Endothelial cell (in vitro differentiated cells): ENCODE measurements at regions not wholly inside any gene's neighbourhood (a gene's known extent, or its start where the extent isn't known, plus 50 kb on each side); places are given as distances from the start of the nearest gene placed in this dataset.

Experiments
- DNase-seq: peaks from one replicate; pipeline ENCODE4 v3.0.0; 2021; ENCODE audit warnings: low spot score
- H3K27ac Mint-ChIP-seq: one replicate; pipeline ENCODE4 v1.8.0; 2021; ENCODE audit warnings: mixed read lengths, inconsistent platforms; ENCODE audit not compliant: unreplicated experiment
- H3K27me3 Mint-ChIP-seq: one replicate; pipeline ENCODE4 v1.8.0; 2021; ENCODE audit warnings: mild to moderate bottlenecking, moderate library complexity, mixed read lengths, inconsistent platforms; ENCODE audit not compliant: unreplicated experiment
- H3K36me3 Mint-ChIP-seq: one replicate; pipeline ENCODE4 v1.8.0; 2021; ENCODE audit warnings: mild to moderate bottlenecking, low read depth, mixed read lengths, inconsistent platforms; ENCODE audit not compliant: unreplicated experiment
- H3K4me1 Mint-ChIP-seq: one replicate; pipeline ENCODE4 v1.8.0; 2021; ENCODE audit warnings: mild to moderate bottlenecking, mixed read lengths, inconsistent platforms; ENCODE audit not compliant: unreplicated experiment
- H3K4me3 Mint-ChIP-seq: one replicate; pipeline ENCODE4 v1.8.0; 2021; ENCODE audit warnings: mild to moderate bottlenecking, mixed read lengths, inconsistent platforms; ENCODE audit not compliant: unreplicated experiment
- H3K9me3 Mint-ChIP-seq: one replicate; pipeline ENCODE4 v1.8.0; 2021; ENCODE audit warnings: mixed read lengths, inconsistent platforms; ENCODE audit not compliant: unreplicated experiment
- TF ChIP-seq, protein P1 (sequence below): fragments of 200-600 bp; sonication (generic); IDR thresholded peaks from one replicate; pipeline ENCODE4 v1.5.0; 2021; ENCODE audit warnings: antibody characterized with exemption; ENCODE audit not compliant: unreplicated experiment

DNA sequence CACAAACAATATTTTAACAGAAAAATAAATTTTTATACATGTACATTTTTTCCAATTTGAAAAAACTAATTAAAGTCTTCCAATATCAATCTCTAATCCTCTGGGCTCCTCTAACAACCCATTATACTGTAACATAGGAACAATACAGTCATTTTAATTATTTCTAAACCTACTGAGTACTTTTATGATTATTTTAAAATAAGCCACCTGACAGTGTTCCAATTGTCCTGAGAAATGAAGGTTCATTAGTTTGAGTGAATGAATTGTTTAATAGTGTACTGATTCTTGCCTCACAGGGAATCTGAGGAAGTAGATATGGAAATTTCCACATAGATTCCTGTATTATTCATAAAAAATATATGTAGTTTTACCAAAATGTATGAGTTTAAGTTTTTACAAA is 123.1 kb upstream of the EYS start:
- Mint-ChIP-seq H3K9me3 (no peaks in the 10 kb centered on the region), H3K27ac (no peak overlapping the region), H3K4me1 (no peaks in the 10 kb centered on the region), H3K36me3 (no peaks in the 10 kb centered on the region), H3K27me3 (peaks cover 3% of the 10 kb centered on the region), H3K4me3 (no peak overlapping the region)
- no peak for DNase-seq
- TF ChIP-seq, protein P1, sequence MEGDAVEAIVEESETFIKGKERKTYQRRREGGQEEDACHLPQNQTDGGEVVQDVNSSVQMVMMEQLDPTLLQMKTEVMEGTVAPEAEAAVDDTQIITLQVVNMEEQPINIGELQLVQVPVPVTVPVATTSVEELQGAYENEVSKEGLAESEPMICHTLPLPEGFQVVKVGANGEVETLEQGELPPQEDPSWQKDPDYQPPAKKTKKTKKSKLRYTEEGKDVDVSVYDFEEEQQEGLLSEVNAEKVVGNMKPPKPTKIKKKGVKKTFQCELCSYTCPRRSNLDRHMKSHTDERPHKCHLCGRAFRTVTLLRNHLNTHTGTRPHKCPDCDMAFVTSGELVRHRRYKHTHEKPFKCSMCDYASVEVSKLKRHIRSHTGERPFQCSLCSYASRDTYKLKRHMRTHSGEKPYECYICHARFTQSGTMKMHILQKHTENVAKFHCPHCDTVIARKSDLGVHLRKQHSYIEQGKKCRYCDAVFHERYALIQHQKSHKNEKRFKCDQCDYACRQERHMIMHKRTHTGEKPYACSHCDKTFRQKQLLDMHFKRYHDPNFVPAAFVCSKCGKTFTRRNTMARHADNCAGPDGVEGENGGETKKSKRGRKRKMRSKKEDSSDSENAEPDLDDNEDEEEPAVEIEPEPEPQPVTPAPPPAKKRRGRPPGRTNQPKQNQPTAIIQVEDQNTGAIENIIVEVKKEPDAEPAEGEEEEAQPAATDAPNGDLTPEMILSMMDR, result no peak

DNA sequence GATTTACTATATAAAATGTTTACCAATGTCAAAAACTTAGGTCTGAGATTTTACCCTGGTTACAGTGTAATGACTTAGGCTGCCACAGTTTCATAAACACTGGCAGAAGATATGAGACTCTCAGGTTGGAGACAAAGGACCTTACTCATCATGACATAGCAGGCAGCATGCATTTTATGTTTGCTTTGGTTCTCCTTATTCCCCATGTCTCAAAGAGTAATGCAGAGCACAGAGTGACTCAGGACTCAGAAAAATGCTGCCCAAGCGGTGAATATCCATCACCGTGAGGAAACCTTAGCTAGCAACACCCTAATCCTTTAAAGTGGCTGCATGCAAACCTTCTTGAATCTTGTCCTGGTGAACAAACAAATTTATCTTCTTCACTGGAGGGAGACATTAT is 112.1 kb upstream of the EYS start:
- H3K4me1 Mint-ChIP-seq, result no peaks in the 10 kb centered on the region
- H3K27ac Mint-ChIP-seq, result no peak overlapping the region
- H3K36me3 Mint-ChIP-seq, result no peaks in the 10 kb centered on the region
- no peak for DNase-seq
- H3K9me3 Mint-ChIP-seq, result no peaks in the 10 kb centered on the region
- TF ChIP-seq, protein P1, result no peak
- no peaks in the 10 kb centered on the region for H3K27me3 Mint-ChIP-seq
- H3K4me3 Mint-ChIP-seq, result no peak overlapping the region

DNA sequence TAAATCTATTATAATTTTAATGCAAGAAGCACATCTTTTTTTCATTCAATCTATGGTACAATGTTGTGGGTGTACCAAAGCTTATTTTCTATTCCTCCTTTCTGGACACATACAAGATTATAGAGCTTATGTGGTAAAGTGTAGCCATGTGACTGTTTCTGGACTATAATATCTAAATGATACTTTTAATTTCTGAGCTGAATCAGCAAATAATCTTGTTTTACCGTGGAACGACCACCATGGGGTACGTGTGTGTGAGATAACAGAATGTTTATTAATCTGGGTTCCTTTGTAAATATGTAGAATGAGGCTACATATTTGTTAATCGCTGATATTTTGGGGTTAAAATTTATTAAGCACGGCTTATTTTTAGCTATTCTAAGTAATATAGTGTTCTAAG is 111.5 kb upstream of the EYS start:
- Mint-ChIP-seq H3K4me3 (no peak overlapping the region), H3K27me3 (no peaks in the 10 kb centered on the region), H3K4me1 (no peaks in the 10 kb centered on the region), H3K9me3 (no peaks in the 10 kb centered on the region), H3K27ac (no peak overlapping the region), H3K36me3 (no peaks in the 10 kb centered on the region)
- TF ChIP-seq, protein P1, result no peak
- no peak for DNase-seq

DNA sequence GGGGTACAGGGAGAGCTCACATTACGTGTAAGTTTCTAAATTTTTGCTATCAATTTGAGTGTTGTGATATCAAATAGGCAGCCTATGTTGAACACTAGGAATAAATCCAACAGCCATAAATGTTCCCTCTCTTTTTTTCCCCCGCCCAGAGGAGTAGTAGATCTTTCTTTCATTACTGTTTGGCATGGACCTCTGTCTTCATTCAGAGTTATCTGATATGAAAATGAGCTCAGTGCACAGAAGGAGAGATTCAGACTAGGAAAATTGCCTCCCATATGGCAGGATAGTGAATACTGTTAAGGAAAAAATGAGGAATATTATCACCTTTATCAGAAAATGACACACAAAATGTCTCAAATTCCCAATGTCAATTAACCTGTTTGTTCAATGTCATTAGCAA is 110.0 kb upstream of the EYS start:
- no peak for DNase-seq
- no peaks in the 10 kb centered on the region for H3K4me1 Mint-ChIP-seq
- no peaks in the 10 kb centered on the region for H3K36me3 Mint-ChIP-seq
- no peak overlapping the region for H3K27ac Mint-ChIP-seq
- no peak overlapping the region for H3K4me3 Mint-ChIP-seq
- TF ChIP-seq, protein P1, result no peak
- no peaks in the 10 kb centered on the region for H3K9me3 Mint-ChIP-seq
- H3K27me3 Mint-ChIP-seq, result no peaks in the 10 kb centered on the region

DNA sequence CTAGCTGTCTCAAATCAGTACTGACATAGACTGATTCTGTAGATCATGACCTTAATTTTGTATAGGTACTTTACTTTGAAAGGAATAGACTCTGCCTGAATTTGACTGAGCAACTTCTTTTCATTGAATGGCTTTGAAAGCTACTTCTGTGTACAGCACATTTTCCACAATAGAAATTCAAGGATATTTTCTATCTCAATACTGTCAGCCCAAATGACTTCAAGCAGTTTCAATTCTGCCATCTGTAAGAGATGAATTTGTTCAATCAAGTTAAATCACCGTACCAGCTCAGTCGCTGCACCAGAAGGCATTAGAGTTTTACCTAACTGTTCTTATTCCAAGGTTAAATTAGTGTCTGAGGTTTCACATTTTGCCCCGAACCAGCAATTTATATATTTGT is 107.0 kb upstream of the EYS start:
- Mint-ChIP-seq H3K36me3 (no peaks in the 10 kb centered on the region), H3K27me3 (no peaks in the 10 kb centered on the region), H3K9me3 (no peaks in the 10 kb centered on the region), H3K4me3 (no peak overlapping the region), H3K27ac (no peak overlapping the region), H3K4me1 (no peaks in the 10 kb centered on the region)
- TF ChIP-seq, protein P1, result no peak
- no peak for DNase-seq
